GM03348 (cell line): ENCODE measurements at regions not wholly inside any gene's neighbourhood (a gene's known extent, or its start where the extent isn't known, plus 50 kb on each side); places are given as distances from the start of the nearest gene placed in this dataset.
A peak's percentile ranks its signal among the peaks of the same experiment; 100 is the strongest.
"Not testable (repeated sequence)": the region's sequence is repeated elsewhere in the genome, so short reads cannot be mapped to it uniquely, and the experiment has no call there.

ENCODE experiments used
- DNase-seq: peaks from one replicate; pipeline ENCODE4 v3.0.0; 2012; ENCODE audit warnings: low spot score

DNA sequence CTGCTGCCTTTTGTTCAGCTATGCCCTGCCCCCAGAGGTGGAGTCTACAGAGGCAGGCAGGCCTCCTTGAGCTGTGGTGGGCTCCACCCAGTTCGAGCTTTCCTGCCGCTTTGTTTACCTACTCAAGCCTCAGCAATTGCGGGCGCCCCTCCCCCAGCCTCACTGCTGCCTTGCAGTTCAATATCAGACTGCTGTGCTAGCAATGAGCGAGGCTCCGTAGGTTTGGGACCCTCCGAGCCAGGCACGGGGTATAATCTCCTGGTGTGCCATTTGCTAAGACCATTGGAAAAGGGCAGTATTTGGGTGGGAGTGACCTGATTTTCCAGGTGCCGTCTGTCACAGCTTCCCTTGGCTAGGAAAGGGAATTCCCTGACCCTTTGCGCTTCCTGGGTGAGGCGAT lies 51.9 kb downstream of the DIPK2A start:
- not testable (repeated sequence) for DNase-seq

DNA sequence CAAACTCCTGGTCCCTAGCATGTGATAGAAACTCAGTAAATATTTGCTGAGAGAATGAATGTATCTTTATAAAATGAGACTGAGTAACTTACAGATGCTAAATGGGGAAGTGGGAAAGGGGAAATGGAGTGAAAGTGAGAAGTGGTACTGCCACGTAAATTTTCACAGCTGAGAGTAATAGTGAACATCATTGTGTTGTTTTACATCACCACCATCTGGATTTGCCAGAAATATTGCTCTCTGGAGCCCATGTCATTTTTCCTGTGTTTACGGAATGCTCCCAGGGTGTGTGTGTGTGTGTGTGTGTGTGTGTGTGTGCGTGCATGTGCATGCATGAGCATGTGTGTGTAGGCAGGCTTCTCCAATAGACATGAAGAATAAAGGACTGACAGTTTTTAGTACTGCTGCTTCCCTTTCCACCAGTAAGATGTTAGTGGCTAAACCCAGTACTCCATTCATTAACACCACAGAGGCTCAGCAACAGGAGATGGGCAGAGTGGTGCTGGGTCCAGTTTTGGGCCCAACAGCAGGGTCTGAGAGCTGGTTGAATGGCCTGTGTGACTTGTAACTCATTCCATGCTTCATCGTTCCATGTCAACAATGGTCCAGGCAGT lies 57.3 kb downstream of the DIPK2A start:
- no peak for DNase-seq

DNA sequence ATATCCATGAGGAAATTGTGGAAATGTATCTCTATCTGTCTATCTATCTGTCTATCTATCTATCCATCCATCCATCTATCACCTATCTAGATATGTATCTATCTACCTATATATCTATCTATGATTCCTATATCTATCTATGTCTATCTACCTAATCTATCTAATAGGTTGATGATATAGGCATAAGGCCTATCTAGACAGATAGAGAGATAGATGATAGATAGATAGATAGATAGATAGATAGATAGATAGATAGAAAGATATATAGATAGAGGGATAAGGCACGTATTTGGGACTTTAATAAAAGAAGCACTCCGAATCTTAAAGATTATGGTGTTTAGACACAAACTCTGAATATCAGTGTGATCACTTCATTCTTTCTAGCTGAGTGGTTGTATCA lies 58.1 kb downstream of the DIPK2A start:
- DNase-seq, result no peak

DNA sequence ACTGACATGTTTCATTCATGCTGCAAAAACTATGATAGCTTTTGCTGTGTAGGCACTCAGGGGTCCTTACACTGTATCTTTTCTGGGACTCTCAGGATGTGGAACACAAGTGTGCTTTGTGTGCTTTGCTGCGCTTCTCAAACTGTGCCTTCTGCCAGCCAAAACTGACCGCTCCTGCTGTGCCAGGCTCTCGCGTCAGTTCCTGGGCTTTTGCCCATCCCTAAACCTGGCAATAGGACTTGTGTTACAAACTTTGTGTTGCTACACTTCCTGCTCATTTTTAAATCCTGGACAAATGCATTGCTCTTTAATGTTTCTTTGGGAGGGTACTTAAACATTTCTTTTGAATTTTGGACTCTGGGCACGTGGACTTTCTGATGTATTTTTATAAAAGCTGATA lies 60.3 kb downstream of the DIPK2A start:
- no peak for DNase-seq

DNA sequence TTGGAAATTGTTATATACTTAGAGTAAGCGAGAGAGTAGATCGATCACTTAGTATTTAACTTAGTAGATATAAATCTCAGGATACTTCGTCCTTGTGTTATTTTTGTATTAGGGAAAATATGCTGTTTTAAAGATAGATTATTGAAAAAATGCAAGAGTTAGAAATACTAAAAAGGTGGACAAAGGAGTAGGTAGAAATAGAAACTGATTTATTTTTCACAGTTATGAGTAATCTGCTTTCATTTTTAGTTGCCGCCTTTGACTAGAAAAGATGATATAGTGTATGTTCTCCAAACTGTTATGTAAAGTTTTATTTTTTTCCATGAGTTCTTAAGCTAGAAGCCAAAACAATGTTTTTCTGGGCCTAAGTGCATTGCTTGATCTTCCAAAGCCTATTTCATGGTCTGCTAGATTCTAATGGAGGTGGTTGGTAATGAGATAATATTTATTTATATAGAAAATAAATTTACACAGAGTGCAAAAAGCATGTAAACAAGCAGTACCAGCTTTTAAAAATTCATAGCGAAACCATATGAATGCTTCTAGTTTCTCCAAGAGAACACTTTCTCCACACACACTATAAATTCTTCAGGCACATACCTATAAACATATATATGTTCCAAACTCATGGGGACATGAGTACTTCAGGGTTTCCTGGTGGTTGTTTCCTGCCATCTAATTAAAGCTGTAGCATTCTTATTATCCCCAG lies 61.1 kb downstream of the DIPK2A start:
- DNase-seq, result no peak

DNA sequence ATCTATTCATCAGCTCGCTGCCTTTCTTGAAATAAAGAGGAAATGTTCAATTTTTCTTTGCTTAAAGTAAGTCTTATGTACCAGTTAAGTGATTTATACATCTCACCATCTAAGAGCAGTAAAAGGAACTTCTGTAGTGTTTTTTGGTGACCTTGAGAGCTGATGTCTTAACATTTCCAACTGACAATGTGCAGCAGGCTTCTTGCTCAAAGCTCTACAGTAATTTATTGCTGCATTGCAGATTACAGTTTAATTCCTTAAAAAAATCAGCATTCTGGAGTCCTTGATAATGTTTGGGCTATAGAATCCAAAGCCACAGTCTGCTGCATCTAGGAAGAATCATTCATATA lies 61.6 kb downstream of the DIPK2A start:
- DNase-seq, result no peak

DNA sequence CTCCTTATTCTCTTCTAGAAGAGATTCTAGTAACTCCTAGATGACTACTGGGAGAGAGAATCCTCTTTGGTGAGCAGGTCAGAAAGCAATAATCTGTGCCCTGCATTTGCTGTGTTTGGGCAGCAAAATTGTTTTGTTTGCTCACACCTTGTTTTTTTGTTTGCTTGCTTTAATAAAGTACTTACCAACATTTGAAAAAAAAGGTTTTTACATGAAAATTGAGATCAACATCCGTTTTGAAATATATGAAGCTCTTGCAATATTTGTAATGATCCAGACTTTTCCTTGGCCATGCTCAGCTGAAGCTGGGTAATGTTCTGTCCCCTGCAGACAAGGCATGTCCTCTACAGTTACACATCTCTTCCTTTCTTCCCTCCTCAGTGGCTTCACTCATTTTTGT lies 62.2 kb downstream of the DIPK2A start:
- no peak for DNase-seq

DNA sequence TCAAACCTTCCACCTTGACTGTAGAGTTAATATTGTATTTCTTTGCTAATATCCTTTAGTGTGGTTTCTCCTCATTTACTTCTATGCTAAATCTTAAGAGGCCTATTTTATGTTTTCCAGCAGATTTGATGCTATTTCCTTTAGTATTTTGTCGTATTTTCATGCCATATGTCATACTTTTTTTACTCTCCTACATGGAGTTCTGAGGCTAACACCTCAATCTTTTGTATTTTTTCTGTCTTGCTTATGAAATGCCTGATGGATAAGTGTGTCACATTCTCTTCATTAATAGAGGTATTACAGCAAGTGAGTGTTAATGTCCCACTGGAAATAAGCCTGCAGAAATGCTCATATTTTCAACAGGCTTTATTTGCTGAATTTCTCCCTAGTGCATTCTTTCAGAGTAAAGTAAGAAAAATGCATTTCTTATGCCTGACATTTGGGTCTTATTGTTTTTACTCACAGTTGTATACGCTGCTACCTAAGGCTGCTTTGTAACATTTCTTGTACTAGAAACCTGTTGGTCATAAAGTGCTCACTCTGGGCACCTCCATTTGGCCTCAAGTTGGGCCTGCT lies 63.2 kb downstream of the DIPK2A start:
- no peak for DNase-seq

DNA sequence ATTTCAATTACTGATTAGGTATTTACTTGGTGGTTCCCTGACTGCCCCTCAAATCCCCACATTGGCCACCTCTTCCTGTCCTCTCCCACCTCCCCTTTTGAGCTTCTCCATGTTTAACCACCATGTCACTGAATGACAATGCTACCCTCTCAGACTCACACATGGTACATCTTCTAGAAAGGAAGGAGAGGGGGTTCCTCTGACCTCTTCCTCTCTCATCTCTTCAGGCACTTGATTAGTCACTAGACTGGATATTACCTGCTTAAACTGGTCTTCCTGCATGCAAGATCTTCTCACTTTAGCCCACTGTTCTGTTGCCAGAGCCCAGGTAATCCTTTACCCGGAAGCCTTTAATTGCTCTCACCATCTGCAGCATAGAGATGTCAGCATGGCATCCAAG lies 64.9 kb downstream of the DIPK2A start:
- DNase-seq, result no peak

DNA sequence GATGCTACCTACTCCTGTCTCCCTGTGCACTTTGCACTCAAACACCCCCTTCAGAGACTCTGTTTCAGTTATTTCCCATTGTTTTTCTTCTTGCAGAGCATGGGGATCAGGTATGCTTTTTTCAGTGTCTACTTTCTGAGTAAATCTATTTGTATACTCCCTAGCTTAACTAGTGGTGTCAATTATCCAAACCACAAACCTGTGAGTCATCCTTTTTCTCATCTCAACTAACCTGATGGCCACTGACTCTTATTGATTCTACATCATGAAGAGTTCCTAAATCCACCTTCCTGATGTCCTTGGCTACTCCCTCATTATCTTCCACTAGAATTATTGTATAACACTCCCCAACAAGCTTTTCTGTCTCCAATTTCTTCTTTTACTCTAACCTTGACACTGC lies 68.0 kb downstream of the DIPK2A start:
- no peak for DNase-seq

DNA sequence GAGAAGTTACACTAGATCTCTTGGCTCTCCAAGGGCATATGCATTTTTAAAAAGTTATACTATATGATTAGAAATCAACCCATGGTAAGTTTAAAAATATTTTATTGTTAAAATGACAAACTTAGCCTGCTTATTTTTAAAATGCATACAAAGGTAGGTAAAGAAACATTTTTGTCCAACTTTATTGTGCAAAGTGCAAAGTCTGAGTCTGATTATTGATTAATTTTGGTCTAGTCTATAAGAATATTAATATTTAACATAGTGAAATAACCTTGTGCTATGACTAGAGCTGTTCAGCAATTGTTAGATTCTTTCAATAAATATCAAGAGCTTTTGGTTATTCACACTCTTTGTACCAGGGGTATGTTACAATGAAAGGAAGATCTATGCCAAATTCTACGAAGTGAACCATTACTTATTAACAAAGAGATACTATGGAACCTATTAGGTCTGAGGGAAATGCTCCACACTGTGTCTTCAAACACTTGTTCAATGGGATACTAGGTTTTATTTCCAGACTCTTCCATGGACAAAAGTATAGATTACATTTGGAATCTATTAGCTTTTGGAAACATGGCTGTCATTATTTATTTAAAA lies 70.4 kb downstream of the DIPK2A start:
- no peak for DNase-seq

DNA sequence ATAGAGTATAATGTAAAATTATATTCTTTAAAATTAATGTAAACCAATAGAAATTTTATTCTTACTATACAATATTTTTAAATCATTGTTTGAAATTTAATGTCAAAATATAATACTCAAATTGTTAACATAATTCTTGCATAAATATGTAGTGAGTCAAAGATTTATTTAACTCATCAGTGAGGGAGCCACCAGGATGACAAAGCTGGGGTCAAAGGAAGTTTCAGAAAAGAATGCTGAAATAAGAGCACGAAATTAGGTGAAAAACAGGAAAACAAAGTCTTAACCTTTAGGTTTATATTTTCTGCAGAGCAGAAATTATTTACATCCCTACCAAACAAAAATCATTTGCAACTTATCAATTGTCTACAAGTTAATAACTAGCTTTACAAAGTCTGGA lies 74.1 kb downstream of the DIPK2A start:
- DNase-seq, result no peak

DNA sequence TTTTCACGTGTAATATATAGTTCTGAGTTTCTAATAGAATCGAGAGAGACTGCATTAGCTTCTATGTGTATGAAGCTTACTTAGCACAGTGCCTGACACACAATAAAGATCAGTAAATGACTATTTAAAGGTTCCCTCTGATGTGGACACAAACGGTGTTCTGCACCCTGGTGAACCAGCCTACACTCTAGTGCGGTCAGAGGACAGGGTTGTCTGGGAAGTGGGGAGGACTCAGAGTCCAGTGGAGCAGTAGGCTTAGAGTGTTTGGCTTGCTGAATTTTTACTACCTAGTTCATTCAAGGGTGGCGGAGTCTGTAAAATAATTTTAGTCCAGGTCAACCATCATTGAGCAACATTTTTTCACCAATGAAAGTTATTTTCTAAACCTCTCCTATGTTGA lies 77.8 kb downstream of the DIPK2A start:
- no peak for DNase-seq

DNA sequence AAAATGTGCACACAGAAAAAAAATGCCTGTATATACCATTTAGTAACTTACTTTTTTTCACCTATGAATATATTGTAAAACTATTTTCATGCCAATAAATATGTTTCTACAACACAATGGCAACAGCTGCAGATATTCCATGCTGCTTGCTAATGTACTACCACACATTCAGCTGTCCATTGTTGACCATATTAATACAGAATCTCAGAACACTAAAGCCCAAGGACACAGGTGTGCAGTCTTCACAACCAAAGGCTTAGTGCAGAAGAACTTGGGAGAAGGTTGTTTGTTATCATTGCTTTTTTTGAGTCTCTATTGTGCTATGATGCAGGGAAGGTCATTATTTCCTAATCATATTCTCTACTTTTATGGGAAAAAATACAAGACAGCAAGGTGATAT lies 79.6 kb downstream of the DIPK2A start:
- DNase-seq, result no peak

DNA sequence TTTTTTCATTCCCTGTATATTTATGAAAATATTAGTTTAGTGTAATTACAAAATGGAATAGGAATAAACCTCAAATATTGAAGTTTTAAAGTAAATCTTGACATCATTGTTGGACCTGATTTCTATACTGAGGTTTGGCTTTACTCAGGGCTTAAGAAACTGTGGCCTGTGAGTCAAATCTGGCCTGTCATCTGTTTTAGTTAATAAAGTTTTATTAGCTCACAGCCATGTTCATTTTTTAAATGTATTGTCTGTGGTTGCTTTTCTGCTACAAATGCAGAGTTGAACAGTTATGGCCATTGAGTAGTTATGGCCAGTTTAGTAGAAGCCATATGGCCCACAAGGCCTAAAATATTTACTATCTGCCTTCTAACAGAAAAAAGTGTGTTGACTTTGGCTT lies 80.7 kb downstream of the DIPK2A start:
- DNase-seq, result no peak

DNA sequence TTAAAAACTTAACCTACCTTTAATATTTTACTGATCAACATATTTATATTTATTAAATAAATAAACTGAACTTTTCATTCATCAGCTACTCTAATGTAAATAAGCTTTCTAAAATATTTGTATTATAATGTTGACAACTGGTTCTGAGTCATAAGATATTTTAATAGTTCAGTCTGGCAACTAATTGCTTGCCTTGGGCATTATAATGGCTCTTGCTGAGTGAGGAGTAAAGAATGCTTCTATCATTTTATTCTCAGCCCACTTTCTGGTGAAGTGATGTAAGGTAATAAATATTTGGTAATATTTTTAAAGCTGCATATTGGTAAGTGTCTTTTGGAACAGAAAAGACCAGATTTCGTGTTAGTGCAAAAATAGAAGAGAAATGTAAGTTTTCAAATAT lies 81.5 kb downstream of the DIPK2A start:
- DNase-seq, result peak; percentile 68

DNA sequence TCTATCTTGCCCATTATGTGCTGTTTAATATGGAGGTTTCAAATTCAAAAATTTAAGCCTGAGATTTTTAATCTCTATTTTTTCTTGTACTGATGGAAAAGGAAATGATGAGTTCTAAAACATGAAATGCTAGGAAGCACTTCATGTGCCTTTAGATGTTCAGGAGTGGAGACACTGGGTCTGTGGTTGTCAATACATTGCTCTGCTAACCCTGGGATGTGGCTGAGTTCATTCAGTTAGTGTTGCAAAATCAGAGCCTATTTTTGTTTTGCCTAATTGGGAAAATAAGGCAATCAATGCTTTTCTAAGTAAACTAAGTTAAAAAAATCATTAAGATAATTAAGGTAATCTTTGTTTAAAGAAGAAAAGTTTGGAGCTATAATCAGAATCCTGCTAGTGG lies 83.1 kb downstream of the DIPK2A start:
- no peak for DNase-seq

DNA sequence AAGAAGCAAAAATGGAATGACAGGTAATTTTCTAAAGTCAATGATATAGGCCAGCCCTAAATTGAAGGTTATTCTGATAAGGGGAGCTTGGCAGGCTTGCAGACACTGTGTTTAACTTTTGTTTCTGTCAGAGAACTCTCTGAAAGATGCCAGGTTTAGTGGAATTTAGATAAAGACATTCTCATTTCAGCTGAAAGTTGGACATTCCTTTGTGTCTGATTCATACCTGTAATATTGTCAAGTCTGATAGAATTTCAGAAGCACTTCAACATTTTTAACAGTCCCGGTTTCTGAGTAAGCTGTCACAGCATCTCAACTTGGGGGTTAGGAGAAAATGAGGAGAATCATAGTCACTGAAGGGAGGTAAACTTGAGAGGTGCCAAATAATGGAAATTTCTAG lies 84.0 kb downstream of the DIPK2A start:
- peak; percentile 17 for DNase-seq

DNA sequence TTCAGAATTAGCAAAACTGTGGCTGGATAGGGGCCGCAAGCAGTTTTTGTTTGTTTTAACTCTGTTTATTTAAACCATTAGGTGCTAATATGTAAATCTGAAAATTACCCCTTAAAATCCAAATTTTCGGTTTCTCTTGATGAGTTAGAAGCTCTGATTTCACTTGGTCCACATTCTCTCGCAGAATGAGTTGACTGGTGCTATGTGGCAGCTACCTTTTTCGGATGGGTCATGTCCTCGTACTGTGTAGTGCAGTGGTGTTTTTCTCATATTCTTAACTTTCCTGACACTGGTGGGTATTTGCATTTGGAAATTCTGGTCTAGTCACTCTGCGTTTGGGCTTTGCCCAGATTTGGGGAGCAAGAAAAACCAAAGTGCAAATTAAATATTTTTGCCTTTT lies 87.1 kb downstream of the DIPK2A start:
- no peak for DNase-seq

DNA sequence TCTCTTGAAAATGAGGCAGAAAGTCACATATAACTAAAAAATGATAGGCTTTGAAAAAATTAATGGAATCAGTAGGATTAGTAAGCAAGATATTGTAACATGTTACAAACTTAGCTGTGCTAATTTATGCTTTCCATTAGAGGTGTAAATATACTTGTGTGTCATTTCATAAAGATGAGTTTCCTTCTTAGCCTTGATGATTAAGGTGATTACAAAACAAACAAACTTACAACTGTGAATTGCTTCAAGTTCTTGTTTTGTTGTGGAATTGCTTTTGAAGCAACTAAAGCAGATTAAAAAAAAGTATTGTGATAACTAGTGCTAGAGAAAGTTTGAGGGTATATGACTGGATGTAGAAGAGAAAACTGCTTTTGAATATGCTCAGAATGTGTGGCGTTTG lies 87.9 kb downstream of the DIPK2A start:
- no peak for DNase-seq

DNA sequence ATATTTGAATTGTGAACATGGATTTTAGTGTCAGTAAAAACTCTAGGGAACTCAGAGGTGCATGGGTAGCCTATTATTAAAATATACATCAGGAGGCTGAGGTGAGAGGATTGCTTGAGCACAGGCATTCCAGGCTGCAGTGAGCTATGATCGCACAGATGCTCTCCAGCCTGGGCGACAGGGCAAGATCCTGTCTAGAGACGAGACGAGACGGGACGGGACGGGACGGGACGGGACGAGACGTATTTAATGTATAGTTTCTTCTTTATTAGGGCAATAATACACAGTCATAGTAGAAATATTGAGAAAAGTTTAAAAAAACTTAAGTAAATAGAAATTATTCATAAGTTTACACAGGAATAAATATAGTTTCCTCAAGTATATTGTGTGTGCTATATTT lies 89.3 kb downstream of the DIPK2A start:
- DNase-seq, result no peak

DNA sequence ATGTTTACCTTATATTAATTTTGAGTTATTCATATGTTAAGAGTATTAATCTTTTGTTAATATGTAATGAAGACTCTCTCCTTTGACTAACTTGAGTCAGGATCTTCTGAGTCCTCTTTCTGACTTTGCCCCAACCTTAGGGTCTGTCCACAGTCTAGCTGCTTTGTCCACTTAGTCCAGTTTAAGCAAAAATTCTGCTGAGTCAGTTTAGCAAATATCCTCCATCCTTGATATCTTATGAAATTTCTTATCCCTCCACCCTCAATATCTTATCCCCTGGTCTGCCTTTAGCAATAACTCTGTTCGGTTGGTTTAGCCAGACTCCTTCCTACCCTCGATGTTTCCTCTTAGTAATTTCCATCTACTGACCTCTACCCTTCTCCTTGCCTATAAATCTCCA lies 91.7 kb downstream of the DIPK2A start:
- DNase-seq, result no peak

DNA sequence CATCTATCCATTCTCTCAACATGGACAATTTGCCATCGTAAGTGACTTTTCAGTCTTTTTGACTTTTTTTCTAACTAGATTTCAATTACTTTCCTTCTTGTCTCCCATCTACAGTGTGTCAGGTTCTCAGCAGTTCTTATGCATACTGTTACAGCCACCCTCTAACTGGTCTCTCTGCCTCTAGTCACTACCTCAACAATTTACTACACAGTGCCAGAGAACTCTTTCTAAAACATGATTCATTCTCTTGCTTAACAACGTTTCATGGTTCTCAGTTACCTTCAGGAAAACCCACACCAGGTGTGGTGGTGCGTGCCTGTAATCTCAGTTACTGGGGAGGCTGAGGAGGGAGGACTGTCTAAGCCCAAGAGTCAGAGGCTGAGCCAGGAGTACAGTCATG lies 95.4 kb downstream of the DIPK2A start:
- DNase-seq, result no peak

DNA sequence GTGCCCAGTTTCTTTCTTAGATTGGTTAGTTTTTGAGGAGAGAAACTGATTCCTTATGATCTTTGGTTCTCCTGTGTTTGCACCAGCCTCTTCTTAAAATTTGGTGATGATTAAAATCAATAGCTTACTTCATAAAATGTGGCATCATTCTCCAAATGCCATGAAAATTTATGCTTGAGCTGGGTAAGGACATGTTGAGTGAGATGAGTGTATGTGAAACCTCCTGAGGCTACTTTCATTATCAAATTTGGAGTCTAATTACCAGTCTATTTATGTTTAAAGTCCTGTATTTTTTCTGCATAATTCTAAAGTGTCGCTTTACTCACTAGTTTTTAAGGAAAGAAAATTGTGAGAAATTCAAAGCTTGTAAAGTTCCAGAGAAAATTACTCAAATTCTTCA lies 102.1 kb downstream of the DIPK2A start:
- no peak for DNase-seq
